ENCODE measurements at regions not wholly inside any gene's neighbourhood (a gene's known extent, or its start where the extent isn't known, plus 50 kb on each side); places are given as distances from the start of the nearest gene placed in this dataset.
"Not testable (repeated sequence)": the region's sequence is repeated elsewhere in the genome, so short reads cannot be mapped to it uniquely, and the experiment has no call there.

GRCh38 chr22:25497716-25498115, 66.8 kb upstream of the GRK3 start:
- peaks cover 18% of the 10 kb centered on the region for H3K4me1 Mint-ChIP-seq
- no peak overlapping the region for H3K27ac Mint-ChIP-seq (ENCODE audit: unreplicated experiment)
- H3K27me3 Mint-ChIP-seq (ENCODE audit: low read depth): no peaks in the 10 kb centered on the region
- no peak for TF ChIP-seq CTCF (conservative IDR thresholded peaks at IDR 0.05)
- peaks cover 8% of the 10 kb centered on the region for H3K36me3 Mint-ChIP-seq (ENCODE audit: low read depth)
- DNase-seq (ENCODE audit: low read depth, low spot score): no peak
- no peaks in the 10 kb centered on the region for H3K9me3 Mint-ChIP-seq
- no peak overlapping the region for H3K4me3 Mint-ChIP-seq

GRCh38 chr22:25500671-25501070, 63.8 kb upstream of the GRK3 start:
- H3K27ac Mint-ChIP-seq (ENCODE audit: unreplicated experiment); H3K9me3 Mint-ChIP-seq; H3K4me3 Mint-ChIP-seq; H3K4me1 Mint-ChIP-seq; DNase-seq (ENCODE audit: low read depth, low spot score); H3K27me3 Mint-ChIP-seq (ENCODE audit: low read depth); H3K36me3 Mint-ChIP-seq (ENCODE audit: low read depth): not testable (repeated sequence)

GRCh38 chr22:25504017-25504416, 60.5 kb upstream of the GRK3 start:
- H3K9me3 Mint-ChIP-seq; H3K27ac Mint-ChIP-seq (ENCODE audit: unreplicated experiment); H3K4me1 Mint-ChIP-seq; DNase-seq (ENCODE audit: low read depth, low spot score); H3K27me3 Mint-ChIP-seq (ENCODE audit: low read depth); H3K36me3 Mint-ChIP-seq (ENCODE audit: low read depth); H3K4me3 Mint-ChIP-seq: not testable (repeated sequence)

DNA sequence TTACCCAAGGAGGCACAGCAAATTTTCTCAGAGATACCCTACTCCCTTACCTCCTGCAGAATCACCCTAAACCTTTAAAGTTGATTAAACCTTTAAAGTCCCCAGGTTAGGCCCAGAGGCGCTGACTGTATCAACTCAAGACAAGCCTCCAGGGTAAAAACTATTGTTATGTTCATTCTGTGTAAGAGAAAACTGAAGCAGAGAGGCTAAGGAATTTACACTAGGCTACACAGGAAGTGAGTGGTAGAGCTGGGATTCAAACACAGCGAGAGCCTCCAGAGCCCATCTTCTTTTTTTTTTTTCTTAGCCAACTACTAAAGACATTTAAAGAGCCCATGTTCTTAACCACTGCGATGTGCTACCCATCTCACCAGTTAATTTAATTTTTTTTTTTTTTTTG, 56.3 kb upstream of the GRK3 start:
- no peak for TF ChIP-seq CTCF (conservative IDR thresholded peaks at IDR 0.05)
- Mint-ChIP-seq H3K4me1 (no peaks in the 10 kb centered on the region), H3K27me3 (ENCODE audit: low read depth) (no peaks in the 10 kb centered on the region), H3K9me3 (no peaks in the 10 kb centered on the region), H3K4me3 (no peak overlapping the region), H3K36me3 (ENCODE audit: low read depth) (peaks cover 15% of the 10 kb centered on the region), H3K27ac (ENCODE audit: unreplicated experiment) (no peak overlapping the region)
- no peak for DNase-seq (ENCODE audit: low read depth, low spot score)

DNA sequence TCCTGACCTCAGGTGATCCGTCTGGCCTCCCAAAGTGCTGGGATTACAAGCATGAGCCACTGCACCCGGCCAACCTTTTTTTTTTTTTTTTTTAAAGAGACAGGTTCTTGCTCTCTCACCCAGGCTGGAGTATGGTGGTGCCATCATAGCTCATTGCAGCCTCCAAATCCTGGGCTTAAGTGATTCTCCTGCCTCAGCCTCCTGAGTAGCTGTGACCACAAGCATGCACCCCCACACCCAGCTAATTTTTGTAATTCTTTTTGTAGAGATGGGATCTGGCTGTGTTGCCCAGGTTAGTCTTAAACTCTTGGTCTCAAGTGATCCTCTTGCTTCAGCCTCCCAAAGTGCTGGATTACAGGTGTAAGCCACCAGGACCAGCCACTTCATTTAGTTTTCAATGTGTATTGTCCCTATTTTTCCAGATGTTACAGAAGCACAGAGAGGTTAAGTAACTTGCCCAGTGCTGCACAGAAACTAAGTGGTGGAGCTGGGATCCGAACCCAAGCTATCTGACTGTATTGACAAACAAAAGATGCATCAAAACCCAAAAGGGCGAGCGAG, 55.6 kb upstream of the GRK3 start:
- no peak for DNase-seq (ENCODE audit: low read depth, low spot score)
- Mint-ChIP-seq H3K4me1 (no peaks in the 10 kb centered on the region), H3K4me3 (no peak overlapping the region), H3K27ac (ENCODE audit: unreplicated experiment) (no peak overlapping the region), H3K36me3 (ENCODE audit: low read depth) (peaks cover 17% of the 10 kb centered on the region), H3K9me3 (no peaks in the 10 kb centered on the region), H3K27me3 (ENCODE audit: low read depth) (no peaks in the 10 kb centered on the region)
- TF ChIP-seq CTCF (conservative IDR thresholded peaks at IDR 0.05): no peak

DNA sequence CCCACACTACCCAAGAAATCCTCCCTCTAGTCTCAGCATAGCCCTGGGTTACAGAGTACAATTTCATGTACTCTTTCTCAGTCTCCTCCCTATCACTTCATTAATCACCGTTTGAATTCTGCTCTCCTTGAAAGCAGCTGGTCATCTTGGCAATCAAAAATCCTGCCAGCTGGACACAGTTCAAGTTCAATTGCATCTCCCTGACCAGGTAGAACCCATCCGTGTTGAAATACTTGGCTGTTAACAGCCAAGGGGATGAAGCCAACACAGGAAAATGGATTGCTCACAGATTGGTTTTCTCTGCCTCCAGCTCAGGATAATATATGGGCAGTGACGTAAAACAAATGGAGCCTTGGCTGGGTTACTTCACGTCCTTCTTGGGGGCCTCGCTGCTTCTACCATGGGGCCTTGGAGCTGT, 55.1 kb upstream of the GRK3 start:
- DNase-seq (ENCODE audit: low read depth, low spot score): no peak
- no peak overlapping the region for H3K27ac Mint-ChIP-seq (ENCODE audit: unreplicated experiment)
- H3K4me3 Mint-ChIP-seq: no peak overlapping the region
- peaks cover 17% of the 10 kb centered on the region for H3K36me3 Mint-ChIP-seq (ENCODE audit: low read depth)
- no peaks in the 10 kb centered on the region for H3K27me3 Mint-ChIP-seq (ENCODE audit: low read depth)
- H3K9me3 Mint-ChIP-seq: no peaks in the 10 kb centered on the region
- H3K4me1 Mint-ChIP-seq: no peaks in the 10 kb centered on the region
- no peak for TF ChIP-seq CTCF (conservative IDR thresholded peaks at IDR 0.05)

DNA sequence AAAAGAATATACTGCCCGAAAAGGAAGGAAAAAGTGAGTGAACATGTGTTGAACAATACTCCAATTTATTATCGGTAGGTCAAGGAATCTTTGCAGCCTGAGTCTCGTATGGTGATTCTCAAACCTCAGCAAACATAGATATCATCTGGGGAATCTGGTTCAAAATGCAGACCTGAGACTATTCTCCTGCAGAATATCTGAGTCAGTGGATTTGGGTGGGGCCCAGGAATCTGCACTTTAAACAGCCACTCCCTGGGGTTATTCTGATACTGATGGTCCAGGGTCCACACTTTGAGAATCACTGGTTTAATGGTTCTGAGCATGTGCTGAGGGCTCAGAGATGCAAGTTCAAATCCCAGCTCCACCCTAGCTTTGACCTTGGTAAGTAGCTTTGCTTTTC, 53.6 kb upstream of the GRK3 start:
- Mint-ChIP-seq H3K4me1 (no peaks in the 10 kb centered on the region), H3K9me3 (no peaks in the 10 kb centered on the region), H3K4me3 (no peak overlapping the region), H3K36me3 (ENCODE audit: low read depth) (peaks cover 17% of the 10 kb centered on the region), H3K27me3 (ENCODE audit: low read depth) (no peaks in the 10 kb centered on the region), H3K27ac (ENCODE audit: unreplicated experiment) (no peak overlapping the region)
- no peak for TF ChIP-seq CTCF (conservative IDR thresholded peaks at IDR 0.05)
- no peak for DNase-seq (ENCODE audit: low read depth, low spot score)

All from neural crest cell (in vitro differentiated cells).